T1000 (cell line): ENCODE measurements at regions not wholly inside any gene's neighbourhood (a gene's known extent, or its start where the extent isn't known, plus 50 kb on each side); places are given as distances from the start of the nearest gene placed in this dataset.
"Not testable (repeated sequence)": the region's sequence is repeated elsewhere in the genome, so short reads cannot be mapped to it uniquely, and the experiment has no call there.

ENCODE experiments used
- DNase-seq: peaks from one replicate; lab custom pipeline; 2025; ENCODE audit warnings: mixed read lengths; lab: John Stamatoyannopoulos, UW

DNA sequence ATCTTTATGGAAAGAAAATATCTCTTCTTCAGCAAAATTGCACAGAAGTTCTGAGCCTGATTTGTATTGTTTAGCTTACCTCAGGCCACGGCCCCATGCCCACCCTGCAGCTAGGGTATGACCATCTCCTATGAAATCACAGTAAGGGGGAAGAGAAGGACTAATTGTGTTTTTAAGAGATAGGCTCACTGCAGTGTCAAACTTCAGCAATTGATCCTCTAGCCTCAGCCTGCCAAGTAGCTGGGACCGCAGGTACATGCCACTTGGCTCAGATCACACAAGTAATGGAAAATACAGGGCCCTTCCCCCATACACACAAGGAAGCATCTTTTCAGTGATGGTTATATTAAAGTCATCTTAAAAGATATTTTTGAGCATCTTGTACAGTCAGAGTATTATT is 60.0 kb downstream of the DMAC1 start:
- no peak for DNase-seq

DNA sequence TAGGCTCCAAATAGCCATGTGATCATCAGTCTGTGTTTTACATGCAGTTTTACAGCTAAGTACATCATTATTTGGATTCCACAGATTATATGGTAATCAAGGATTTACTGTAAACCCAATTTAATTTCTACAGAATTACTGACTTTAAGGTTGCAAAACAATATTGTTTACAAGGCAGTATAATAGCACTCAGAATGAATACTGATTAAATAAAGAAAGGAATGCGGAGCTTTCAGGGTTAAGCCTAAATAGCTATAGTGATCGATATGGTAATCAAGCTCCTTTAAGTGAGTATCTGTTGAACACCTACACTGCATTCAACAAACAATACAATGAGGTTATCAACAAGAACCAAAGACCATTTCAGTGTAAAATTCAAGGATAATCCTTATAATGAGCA is 64.3 kb downstream of the DMAC1 start:
- DNase-seq, result no peak

DNA sequence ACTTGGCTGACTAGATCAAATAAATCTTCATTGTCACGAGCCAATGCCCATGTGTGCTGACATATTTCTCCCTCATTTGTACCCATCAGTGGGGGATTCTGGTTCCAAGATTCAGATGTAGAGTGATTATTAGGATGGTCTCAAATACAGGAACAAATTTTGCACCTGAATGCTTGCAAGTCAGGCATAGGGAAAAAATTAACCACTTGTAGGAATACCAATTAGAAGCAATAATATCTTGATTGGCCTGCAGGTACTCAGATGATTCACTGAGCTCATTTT is 69.5 kb downstream of the DMAC1 start:
- no peak for DNase-seq

DNA sequence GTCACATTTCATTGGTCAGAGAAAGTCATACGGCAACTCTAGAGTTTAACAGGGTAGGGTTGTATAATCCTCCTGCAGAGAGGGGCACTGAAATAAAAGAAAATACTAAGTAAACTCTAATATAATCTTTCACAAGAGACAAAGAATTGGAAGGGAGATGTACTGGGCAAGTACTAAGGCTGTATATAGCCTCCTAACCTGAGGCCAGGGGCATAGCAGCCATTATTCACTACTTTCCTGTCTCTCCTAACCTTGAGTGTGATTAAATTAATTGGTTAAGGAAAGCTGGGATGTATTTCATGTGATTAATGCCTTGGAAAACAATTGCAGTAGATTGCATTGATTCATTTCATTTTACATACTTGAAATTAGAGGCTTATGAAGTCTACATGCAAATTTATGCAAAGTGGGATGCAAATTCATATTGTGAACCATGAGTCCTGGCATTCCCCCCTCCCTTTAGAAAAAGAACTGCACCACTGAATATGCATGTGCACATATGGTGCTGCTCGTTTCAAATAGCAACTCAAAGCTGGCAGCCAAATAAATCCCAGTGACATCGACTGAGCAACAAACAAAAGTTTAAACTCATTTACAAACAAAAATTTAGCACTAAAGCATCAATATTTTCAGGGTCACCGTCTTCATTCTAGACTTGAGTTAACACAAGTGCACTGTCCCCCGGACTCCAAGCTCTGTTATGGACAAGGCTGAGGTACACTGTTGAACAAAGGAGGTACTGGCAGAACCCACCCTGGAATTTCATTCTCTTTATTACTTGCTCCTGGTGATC is 70.0 kb downstream of the DMAC1 start:
- DNase-seq, result no peak

DNA sequence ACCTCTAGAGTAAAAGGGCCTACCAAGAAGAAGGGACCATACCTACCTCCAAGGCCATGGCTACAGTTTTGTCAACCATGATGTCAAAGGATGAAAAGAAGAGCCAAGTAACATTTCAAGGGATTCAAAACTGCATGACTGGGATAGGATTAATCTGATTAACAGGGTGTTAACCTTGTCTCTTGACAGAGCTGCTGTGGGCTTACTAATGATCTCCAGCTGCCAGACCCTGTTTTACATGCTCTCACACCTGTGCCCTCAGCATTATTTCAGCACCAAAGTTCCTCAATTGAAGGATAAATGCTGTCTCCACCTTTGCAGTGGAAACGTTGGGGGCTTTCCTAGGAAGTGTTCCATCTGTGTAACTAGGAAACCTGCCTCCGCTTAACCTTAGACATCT is 78.3 kb downstream of the DMAC1 start:
- DNase-seq, result no peak

DNA sequence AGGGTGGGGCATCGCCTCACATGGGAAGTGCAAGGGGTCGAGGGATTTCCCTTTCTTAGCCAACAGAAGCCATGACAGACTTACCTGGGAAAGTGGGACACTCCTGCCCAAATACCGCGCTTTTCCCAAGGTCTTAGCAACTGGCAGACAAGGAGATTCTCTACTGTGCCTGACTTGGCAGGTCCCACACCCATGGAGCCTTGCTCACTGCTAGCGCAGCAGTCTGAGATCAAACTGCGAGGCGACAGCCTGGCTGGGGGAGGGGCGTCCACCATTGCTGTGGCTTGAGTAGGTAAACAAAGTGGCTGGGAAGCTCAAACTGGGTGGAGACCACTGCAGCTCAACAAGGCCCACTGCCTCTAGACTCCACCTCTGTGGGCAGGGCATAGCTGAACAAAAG is 86.5 kb downstream of the DMAC1 start:
- DNase-seq, result not testable (repeated sequence)

DNA sequence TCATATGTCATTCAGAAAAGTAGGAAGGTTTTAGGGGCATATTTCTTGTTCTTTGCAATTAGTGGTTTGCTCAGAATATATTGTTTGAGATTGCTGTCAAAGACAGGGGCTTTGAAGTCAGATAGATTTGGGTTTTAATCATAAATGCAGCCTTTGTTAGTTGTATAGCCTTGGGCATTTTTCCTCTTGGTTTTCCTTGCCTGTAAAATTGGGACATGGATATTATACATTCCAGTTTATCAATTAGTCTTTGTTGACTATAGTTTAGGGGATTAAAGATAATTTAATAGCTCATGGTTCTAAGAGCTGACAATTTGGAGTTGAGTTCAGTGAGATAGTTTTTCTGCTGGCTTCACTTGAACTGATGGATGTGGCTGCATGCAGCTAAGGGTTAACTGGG is 88.9 kb downstream of the DMAC1 start:
- DNase-seq, result no peak

DNA sequence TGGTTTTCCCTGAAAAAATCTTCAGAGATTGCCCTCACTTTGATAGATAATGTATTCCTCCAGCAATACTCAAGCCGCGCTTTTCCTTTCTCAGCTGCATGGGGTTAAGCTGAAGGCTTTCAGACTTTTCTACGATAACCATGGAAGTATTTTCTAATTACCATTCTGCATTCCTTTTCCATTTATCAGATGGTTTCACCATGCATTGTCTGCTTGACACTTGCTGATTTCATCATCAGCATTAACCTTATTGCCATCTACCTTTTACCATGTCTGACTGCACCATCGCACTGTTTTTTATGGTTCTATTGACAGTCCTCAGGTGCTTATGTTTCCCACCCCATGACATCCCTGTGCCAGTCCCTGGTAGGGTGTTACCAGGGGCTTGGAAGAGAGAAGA is 91.6 kb downstream of the DMAC1 start:
- no peak for DNase-seq

DNA sequence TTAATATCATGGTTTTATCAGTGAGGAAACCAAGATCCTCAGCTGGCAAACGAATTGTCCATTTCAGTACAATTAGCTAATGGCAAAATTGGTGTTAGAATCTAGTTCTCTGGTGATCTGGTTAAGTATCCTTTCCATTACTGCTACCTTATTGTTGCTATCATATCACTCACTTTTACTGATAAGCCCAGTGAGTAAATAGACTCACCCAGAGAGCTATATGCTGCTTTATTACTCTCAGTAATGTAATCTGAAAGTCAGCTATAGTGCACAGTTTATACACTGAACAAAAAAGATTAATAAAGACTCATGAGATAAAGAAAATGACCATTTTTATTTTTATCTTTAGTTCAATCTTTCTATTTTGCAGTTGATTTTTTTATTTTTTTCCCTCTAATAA is 95.0 kb downstream of the DMAC1 start:
- DNase-seq, result no peak

DNA sequence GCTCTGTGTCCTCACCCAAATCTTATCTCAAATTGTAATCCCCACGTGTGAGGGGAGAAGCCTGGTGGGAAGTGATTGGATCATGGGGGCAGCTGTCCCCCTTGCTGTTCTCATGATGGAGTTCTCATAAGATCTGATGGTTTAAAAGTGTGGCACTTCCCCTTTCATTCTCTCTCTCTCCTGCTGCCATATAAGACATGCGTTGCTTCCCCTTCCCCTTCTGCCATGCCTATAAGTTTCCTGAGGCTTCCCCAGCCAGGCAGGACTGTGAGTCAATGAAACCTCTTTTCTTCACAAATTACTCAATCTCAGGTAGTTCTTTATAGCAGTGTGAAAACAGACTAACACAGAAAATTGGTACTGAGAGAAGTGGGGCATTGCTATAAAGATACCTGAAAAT is 107.7 kb downstream of the DMAC1 start:
- no peak for DNase-seq

DNA sequence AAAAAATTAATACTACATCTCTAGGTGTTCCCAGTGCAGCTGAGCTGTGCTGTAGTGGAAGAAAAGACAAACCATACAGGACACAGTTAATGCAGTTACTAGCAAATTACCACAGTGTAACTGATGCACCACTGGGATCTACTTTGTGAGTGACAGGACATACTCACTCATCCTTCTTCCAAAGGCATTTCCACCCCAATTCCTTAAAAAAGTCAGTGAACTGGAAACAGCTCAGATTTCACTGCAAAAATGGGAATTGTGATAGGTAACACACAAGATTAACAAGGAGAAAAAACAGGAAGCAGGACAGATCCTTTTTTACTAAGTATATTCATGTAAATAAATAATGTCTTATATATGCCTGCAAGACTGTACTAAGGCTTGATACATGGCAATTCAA is 109.6 kb downstream of the DMAC1 start:
- DNase-seq, result no peak

DNA sequence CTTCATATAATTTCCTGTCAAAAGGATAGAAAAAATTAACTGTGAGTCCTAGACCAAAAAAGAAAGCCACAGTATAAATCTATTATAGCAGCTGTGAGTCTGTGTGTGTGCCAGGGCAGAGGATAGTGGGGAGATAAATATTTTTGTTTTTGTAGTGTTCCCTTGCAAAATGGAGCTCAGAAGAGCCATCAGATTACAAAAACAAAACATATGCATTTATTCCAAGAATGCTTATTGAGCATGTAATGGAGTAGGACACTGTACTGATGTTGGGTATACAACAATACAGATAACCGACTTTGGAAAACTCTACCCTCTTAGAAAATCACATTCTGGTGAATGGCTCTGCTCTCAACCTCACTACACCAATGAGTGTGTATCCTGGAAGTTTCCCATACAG is 111.0 kb downstream of the DMAC1 start:
- no peak for DNase-seq

DNA sequence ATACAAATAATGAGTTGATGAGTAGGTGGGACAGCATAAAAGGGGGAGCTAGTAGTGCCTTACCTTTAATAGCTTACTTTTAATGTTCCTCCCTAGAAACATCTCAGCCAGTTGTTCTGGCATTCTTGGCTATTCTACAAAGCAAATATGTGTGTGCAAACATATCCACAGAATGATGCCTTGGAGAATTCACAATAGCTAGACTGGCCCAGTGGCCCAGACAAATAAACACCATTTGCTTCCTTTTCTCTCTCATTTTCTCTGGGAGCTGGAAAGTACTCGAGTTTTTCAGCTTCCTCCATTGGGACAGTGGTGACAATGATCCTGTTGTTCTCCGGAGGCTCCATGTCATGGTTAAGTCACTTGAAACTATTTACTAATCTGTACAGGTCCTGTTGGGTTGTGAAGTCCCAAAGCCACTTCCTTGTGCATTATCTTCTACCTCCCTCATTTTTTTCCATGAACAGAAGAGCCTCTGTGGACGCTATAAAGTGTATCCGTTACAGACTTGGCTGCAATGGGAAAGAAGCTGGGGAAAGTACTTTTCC is 122.9 kb downstream of the DMAC1 start:
- DNase-seq, result no peak

DNA sequence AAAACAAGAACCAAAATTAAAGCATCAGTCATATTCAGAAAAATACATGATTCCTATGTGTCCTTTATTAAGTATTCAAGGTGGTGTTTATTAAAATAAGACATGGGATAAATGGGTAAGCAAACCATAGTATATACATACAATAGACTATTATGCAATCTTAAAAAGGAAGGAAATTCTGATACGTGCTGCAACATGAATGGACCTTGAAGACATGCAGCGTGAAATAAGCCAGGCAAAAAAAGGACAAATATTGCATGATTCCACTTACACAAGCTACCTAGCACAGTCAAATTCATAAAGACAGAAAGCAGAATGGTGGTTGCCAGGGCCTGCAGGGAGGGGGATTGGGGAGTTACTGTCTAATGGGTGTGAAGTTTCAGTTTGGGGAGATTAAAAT is 127.7 kb downstream of the DMAC1 start:
- no peak for DNase-seq

DNA sequence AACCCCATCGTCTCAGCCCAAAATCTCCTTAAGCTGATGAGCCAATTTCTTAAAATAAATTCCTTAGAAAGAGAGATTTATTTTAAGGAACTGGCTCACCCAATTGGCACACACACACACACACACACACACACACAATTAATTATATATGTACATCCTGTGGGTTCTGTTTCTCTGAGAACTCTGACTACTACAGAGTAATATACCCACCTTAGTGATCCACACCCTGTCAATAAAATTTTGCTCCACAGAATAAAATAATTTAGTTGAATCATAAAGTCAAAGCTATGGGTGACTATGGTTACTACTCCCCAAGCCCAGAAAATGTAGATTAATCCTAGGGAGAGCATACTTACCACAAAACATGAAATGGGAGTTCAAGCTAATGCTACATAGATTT is 131.0 kb downstream of the DMAC1 start:
- no peak for DNase-seq

DNA sequence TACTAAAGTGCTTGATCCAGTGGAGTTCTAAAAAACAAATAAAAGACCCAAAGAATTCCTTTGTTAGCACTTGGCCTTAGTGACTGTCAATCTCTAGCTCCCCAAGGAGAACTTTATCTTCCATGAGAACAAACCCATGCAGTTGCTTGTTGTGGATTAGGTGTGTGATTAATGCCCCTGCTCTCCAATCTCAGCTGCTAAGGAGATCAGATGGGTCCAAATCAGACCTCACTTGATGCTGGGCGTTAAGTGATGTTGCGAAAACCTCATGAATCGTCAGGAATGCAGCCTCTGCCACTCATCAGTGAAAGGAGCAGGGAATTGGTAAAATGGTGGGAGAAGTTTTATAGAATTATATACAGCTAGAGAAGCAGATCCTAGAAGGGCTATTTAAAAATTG is 133.7 kb downstream of the DMAC1 start:
- no peak for DNase-seq

DNA sequence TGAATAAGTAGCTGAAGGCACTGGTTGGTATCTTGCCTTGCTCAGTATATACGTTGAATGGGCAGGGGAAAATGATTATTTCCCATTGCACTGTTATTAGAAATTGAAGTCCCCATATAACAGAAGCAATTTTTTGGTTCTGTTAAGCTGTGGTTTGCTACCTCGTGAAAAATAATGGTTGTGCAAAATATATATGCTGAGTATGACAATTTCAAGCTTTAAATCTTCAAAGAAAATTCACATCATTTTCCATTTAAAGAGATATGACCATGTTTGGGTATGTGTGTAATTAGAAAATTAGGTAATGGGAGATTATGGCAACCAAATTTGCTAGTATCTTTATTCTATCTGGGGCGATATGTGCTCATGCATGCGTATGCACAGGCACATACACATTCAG is 139.8 kb downstream of the DMAC1 start:
- no peak for DNase-seq

DNA sequence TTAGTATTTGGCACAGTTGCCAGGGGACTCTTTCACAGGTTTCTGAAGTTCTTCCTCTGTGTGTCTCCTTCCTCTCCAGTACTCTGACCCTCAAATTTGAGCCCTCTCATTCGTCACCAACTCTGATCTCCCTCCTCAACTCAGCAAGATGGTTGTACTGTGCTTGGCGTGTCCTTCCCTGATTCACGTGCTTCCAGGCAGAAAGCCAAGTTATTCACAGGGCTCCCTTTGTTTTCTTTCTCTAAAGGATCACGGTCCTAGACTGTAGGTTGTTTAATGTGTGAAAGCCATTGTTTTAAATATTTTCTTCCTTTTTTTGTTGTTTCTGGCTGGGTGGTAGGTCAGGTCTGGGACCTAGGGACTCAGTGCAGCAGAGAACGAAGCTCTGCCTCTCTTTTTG is 142.9 kb downstream of the DMAC1 start:
- no peak for DNase-seq

DNA sequence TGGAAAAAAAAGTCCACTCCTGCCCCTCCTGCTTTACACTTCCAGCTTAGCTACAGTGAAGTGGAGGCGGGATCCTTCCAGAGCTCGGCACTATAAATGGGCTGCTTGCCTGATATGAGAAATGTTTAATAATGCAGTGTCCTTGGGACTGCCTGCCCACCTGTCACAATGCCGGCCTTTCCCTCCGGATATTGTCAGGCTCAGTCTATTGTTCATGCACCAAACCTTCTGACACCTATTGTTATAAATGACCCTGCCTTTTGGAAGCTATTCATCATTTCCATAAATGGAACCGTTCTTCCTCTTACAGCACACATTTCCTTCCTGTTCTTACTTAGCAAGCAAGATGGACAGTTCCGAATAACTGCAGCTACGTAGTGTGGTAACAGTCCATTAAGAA is 146.3 kb downstream of the DMAC1 start:
- DNase-seq, result no peak

DNA sequence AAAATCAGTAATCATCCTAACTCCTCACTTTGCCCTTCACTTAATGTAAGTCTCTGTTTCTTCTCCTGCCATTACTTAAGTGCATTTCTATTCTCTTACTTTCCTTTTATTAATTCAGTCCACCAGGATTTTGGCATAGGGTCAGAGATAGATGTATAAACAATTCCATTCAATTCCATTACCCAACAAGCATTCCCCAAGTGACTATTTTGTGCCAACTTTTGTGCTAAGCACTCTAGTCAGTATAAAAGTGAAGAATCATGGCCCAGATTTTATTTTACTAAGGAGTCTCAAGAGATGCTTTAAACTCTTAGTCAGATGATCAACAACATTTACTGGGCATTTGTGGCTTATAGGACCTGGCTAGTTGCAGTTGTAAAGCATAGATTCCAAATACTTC is 159.3 kb downstream of the DMAC1 start:
- no peak for DNase-seq

DNA sequence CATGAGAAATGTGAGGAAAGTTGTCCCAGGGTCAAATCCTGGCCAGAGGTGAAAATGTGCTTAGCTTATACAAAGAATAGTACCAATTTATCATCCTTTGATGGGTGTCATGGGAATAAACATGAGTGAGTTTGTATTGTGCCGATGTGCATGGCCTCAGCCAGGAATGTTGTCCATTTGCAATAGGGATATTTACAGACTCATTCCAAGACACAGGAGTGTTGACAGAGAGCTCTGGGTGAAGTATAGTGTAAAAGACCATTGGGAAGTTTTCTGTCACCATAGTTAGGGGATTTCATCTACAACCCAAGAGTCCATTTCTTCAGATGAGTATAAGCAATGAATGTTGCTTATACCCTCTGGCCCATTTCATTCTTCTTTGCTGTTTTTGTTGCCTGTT is 160.1 kb downstream of the DMAC1 start:
- DNase-seq, result no peak

DNA sequence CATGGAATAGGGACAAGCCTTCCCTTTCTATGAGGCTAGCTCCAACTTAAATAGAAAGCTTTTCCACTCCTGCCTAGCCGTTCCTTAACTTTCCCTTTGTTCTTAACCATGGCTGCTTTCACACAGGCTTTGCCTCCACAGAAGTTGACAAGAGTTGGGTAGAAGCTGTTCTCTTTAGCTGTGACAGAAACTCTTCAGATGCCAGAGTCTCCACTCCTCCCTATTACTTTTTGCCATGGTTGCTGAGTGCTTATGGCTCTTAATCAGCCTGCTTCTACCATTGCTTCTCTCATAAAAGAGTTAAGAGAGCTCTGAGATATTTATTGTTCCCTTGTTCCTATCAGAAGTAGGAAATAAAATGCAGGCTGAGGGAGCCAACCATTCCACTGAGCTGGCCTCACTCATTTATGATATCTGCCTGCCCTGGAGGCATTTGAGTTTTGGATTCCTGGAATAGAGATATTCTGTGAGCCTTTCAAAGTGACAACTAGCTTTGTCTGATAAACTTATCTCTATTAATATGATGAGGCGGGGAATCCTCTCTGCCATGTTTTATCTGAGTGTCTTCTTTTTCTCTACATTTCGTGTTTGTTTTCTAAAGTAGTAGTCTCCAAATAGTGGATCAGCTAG is 162.6 kb downstream of the DMAC1 start:
- no peak for DNase-seq

DNA sequence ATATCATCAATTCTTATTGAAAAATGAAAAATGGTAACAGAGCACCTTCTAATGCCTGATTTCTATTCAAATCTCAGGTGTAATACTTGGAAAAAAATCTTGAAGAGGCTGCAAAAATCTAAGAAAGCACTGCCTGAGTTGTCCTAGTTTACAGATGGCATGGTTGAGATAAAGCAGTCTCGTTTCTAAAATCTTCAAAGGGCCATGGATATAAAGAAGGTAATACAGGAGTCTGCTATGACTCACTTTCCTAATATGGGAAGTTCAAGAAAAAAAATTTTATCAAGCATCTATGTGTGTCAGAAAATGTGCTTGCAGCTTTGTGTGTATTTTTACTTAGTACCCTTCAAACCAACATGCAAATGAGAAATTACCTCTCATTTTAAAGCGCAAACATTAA is 163.3 kb downstream of the DMAC1 start:
- DNase-seq, result no peak

DNA sequence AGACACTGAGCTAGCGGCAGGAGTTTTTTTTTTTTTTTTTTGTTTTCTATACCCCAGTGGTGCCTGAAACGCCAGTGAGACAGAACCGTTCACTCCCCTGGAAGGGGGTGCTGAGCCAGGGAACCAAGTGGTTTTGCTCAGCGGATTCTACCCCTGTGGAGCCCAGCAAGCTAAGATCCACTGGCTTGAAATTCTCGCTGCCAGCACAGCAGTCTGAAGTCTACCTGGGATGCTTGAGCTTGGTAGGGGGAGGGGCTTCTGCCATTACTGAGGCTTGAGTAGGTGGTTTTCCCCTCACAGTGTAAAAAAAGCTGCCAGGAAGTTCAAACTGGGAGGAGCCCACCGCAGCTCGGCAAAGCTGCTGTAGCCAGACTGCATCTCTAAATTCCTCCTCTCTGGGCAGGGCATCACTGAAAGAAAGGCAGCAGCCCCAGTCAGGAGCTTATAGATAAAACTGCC is 173.0 kb downstream of the DMAC1 start:
- DNase-seq, result not testable (repeated sequence)
